H1 (cell line): ENCODE measurements at regions not wholly inside any gene's neighbourhood (a gene's known extent, or its start where the extent isn't known, plus 50 kb on each side); places are given as distances from the start of the nearest gene placed in this dataset.

ENCODE experiments used
- CTCF ChIA-PET: fragments of 300-600 bp; sonication (Branson Sonifier 250); formaldehyde crosslinking; loops from one replicate; lab custom pipeline; 2021; ENCODE audit not compliant: partially characterized antibody; lab: Charles Lee
- POLR2A ChIA-PET: fragments of 300-600 bp; sonication (Branson Sonifier 250); formaldehyde crosslinking; loops from one replicate; lab custom pipeline; 2021; ENCODE audit warnings: inconsistent platforms; ENCODE audit not compliant: partially characterized antibody; lab: Charles Lee
- DNase-seq, 2 experiments: peaks; one replicate each; pipeline versions ENCODE4 v3.0.0 to v3.0.0-alpha.2; 2010 to 2022; ENCODE audit warnings: low spot score in 2 of 2, low read depth in 1 of 2, mixed read lengths in 1 of 2
- FAIRE-seq: peaks from 2 replicates; lab custom pipeline; 2011; peaks lifted over from hg19 to GRCh38; lab: Jason Lieb, UNC
- H2AFZ ChIP-seq: 2 replicates; pipeline ENCODE4 v1.8.1; 2012; ENCODE audit warnings: low read length, inconsistent platforms
- H2AK5ac ChIP-seq: 2 replicates; pipeline ENCODE4 v1.6.1; 2013; ENCODE audit warnings: low read depth, low read length
- H2BK120ac ChIP-seq: replicated peaks from 2 replicates; pipeline ENCODE3; 2013; ENCODE audit warnings: low read depth, low read length, inconsistent platforms
- H2BK12ac ChIP-seq: 2 replicates; pipeline ENCODE4 v1.6.1; 2013; ENCODE audit warnings: low read depth, low read length
- H2BK15ac ChIP-seq: 2 replicates; pipeline ENCODE4 v1.6.1; 2013; ENCODE audit warnings: low read length
- H2BK20ac ChIP-seq: 2 replicates; pipeline ENCODE4 v1.6.1; 2013; ENCODE audit warnings: low read length
- H2BK5ac ChIP-seq: 2 replicates; pipeline ENCODE4 v1.6.1; 2013; ENCODE audit warnings: low read depth, low read length
- H3K14ac ChIP-seq: 2 replicates; pipeline ENCODE4 v1.6.1; 2013; ENCODE audit warnings: inconsistent platforms; ENCODE audit not compliant: insufficient read length
- H3K18ac ChIP-seq: 2 replicates; pipeline ENCODE4 v1.6.1; 2013; ENCODE audit warnings: low read length; ENCODE audit errors: extremely low read depth
- H3K23ac ChIP-seq: 2 replicates; pipeline ENCODE4 v1.6.1; 2013; ENCODE audit warnings: inconsistent platforms; ENCODE audit not compliant: insufficient read length
- H3K23me2 ChIP-seq: 2 replicates; pipeline ENCODE4 v1.6.1; 2013; ENCODE audit warnings: low read depth, low read length
- H3K27ac ChIP-seq: 2 replicates; pipeline ENCODE4 v1.6.1; 2011; ENCODE audit warnings: low read depth, low read length, inconsistent platforms
- H3K27me3 ChIP-seq, 4 experiments: replicated peaks in 1 of 4; 1 replicate in 1 of 4; 2 replicates in 3 of 4; pipeline versions ENCODE4 v1.6.1 to v1.8.1; 2011 to 2013; ENCODE audit warnings: low read length in 3 of 4, mild to moderate bottlenecking in 3 of 4, inconsistent platforms in 2 of 4, mixed read lengths in 2 of 4, moderate library complexity in 1 of 4; ENCODE audit not compliant: control insufficient read depth in 3 of 4, insufficient read depth in 3 of 4; ENCODE audit errors: extremely low read depth in 1 of 4
- H3K36me3 ChIP-seq, 4 experiments: 2 replicates each; pipeline versions ENCODE4 v1.6.1 to v1.8.1; 2011 to 2013; ENCODE audit warnings: mild to moderate bottlenecking in 4 of 4, low read length in 3 of 4, moderate library complexity in 2 of 4, control low read depth in 1 of 4, inconsistent platforms in 1 of 4; ENCODE audit not compliant: insufficient read depth in 4 of 4, control insufficient read depth in 2 of 4
- H3K4ac ChIP-seq: replicated peaks from 2 replicates; pipeline ENCODE3; 2013; ENCODE audit warnings: low read length, low read depth, mixed read lengths, inconsistent platforms; ENCODE audit not compliant: insufficient read length
- H3K4me1 ChIP-seq, 4 experiments: replicated peaks in 1 of 4; 1 replicate in 1 of 4; 2 replicates in 3 of 4; pipeline versions ENCODE4 v1.6.1 to v1.8.1; 2011 to 2013; ENCODE audit warnings: low read length in 3 of 4, inconsistent platforms in 2 of 4, mixed read lengths in 1 of 4; ENCODE audit not compliant: insufficient read depth in 4 of 4, control insufficient read depth in 3 of 4
- H3K4me2 ChIP-seq, 2 experiments: 2 replicates each; pipeline versions ENCODE4 v1.6.1 to v1.8.1; 2011 to 2013; ENCODE audit warnings: low read depth in 2 of 2, low read length in 2 of 2, control low read depth in 1 of 2, inconsistent platforms in 1 of 2, mild to moderate bottlenecking in 1 of 2; ENCODE audit not compliant: insufficient read depth in 1 of 2
- H3K4me3 ChIP-seq, 4 experiments: fragments of 200-600, 300-600 bp in 1 of 4; sonication (generic), shearing (Covaris generic), sonication (Bioruptor Twin) in 1 of 4; 2 replicates each; pipeline versions ENCODE4 v1.5.1 to v1.8.1; 2011 to 2016; ENCODE audit warnings: low read length in 4 of 4, low read depth in 3 of 4, control low read depth in 2 of 4, inconsistent platforms in 2 of 4, mild to moderate bottlenecking in 2 of 4, mixed read lengths in 1 of 4, moderate library complexity in 1 of 4; ENCODE audit not compliant: insufficient read depth in 2 of 4; ENCODE audit errors: extremely low read depth in 1 of 4
- H3K56ac ChIP-seq: replicated peaks from 2 replicates; pipeline ENCODE3; 2013; ENCODE audit warnings: low read depth, mild to moderate bottlenecking, mixed read lengths, low read length, inconsistent platforms; ENCODE audit not compliant: insufficient read length
- H3K79me1 ChIP-seq: 2 replicates; pipeline ENCODE4 v1.6.1; 2013; ENCODE audit warnings: low read depth, low read length, control low read depth
- H3K79me2 ChIP-seq, 2 experiments: 2 replicates each; pipeline versions ENCODE4 v1.6.1 to v1.8.1; 2012 to 2013; ENCODE audit warnings: low read length in 2 of 2, mild to moderate bottlenecking in 2 of 2, inconsistent platforms in 1 of 2; ENCODE audit not compliant: insufficient read depth in 2 of 2, control insufficient read depth in 1 of 2
- H3K9ac ChIP-seq, 4 experiments: replicated peaks in 1 of 4; 1 replicate in 1 of 4; 2 replicates in 3 of 4; pipeline versions ENCODE4 v1.6.1 to v1.8.1; 2011 to 2013; ENCODE audit warnings: low read depth in 3 of 4, low read length in 3 of 4, control low read depth in 2 of 4, mild to moderate bottlenecking in 2 of 4, moderate library complexity in 2 of 4, inconsistent platforms in 1 of 4; ENCODE audit errors: extremely low read depth in 1 of 4
- H3K9me3 ChIP-seq, 2 experiments: 2 replicates each; pipeline versions ENCODE4 v1.6.1 to v1.8.1; 2012 to 2013; ENCODE audit warnings: mild to moderate bottlenecking in 2 of 2, moderate library complexity in 2 of 2, control low read depth in 1 of 2, inconsistent platforms in 1 of 2, low read depth in 1 of 2, low read length in 1 of 2, mixed read lengths in 1 of 2; ENCODE audit not compliant: insufficient read depth in 2 of 2
- H4K20me1 ChIP-seq, 2 experiments: replicated peaks in 1 of 2; 2 replicates each; pipeline versions ENCODE3 to v1.8.1; 2011 to 2013; ENCODE audit warnings: inconsistent platforms in 2 of 2, low read length in 2 of 2, mild to moderate bottlenecking in 1 of 2; ENCODE audit not compliant: insufficient read depth in 2 of 2, control insufficient read depth in 1 of 2
- H4K5ac ChIP-seq: 2 replicates; pipeline ENCODE4 v1.6.1; 2013; ENCODE audit warnings: low read length, low read depth, mixed read lengths, inconsistent platforms; ENCODE audit not compliant: insufficient read length
- H4K8ac ChIP-seq: 2 replicates; pipeline ENCODE4 v1.8.0; 2013; ENCODE audit warnings: mild to moderate bottlenecking, moderate library complexity, low read length, inconsistent platforms; ENCODE audit not compliant: insufficient read depth; ENCODE audit errors: extremely low read depth
- H4K91ac ChIP-seq: replicated peaks from 2 replicates; pipeline ENCODE3; 2013; ENCODE audit warnings: low read length, mixed read lengths, inconsistent platforms; ENCODE audit not compliant: insufficient read length
- EGR1 ChIP-seq: IDR thresholded peaks from 2 replicates; pipeline ENCODE4 v1.6.1; 2011; ENCODE audit warnings: low read depth, low read length, borderline replicate concordance
- EP300 ChIP-seq, 2 experiments: IDR thresholded peaks; 1 replicate in 1 of 2; 2 replicates in 1 of 2; pipeline ENCODE4 v1.6.1; 2011 to 2012; ENCODE audit warnings: low read depth in 2 of 2, low read length in 2 of 2, mild to moderate bottlenecking in 2 of 2, borderline replicate concordance in 1 of 2, inconsistent platforms in 1 of 2, moderate library complexity in 1 of 2
- JUN ChIP-seq: IDR thresholded peaks from 2 replicates; pipeline ENCODE4 v1.6.1; 2011; ENCODE audit warnings: low read depth, mild to moderate bottlenecking, improper control_type of control experiment, low read length
- KDM1A ChIP-seq: fragments of 200-600, 300-600 bp; sonication (generic); IDR thresholded peaks from 2 replicates; pipeline ENCODE4 v1.7.1; 2016; ENCODE audit warnings: mild to moderate bottlenecking, low read length, borderline replicate concordance
- KDM4A ChIP-seq: IDR thresholded peaks from one replicate; pipeline ENCODE4 v1.7.1; 2012; ENCODE audit warnings: low read depth, mild to moderate bottlenecking, moderate library complexity, low read length, inconsistent platforms; ENCODE audit not compliant: severe bottlenecking
- MAFK ChIP-seq: IDR thresholded peaks from 2 replicates; pipeline ENCODE4 v1.6.1; 2012; ENCODE audit warnings: low read depth, mild to moderate bottlenecking, improper control_type of control experiment, low read length
- NANOG ChIP-seq: IDR thresholded peaks from 2 replicates; pipeline ENCODE4 v1.6.1; 2011; ENCODE audit warnings: low read length, low read depth, mild to moderate bottlenecking, inconsistent platforms; ENCODE audit not compliant: insufficient read depth, poor library complexity, severe bottlenecking
- POU5F1 ChIP-seq: IDR thresholded peaks from 2 replicates; pipeline ENCODE4 v1.6.1; 2011; ENCODE audit warnings: low read depth, mild to moderate bottlenecking, low read length, moderate library complexity
- SIRT6 ChIP-seq: IDR thresholded peaks from one replicate; pipeline ENCODE4 v1.7.1; 2012; ENCODE audit warnings: low read length, inconsistent platforms
- WGBS, 2 experiments: shearing (Covaris generic) in 1 of 2; methylation state at CpG; one replicate each; pipeline versions ENCODE4 v1.1.6 to v1.1.7; 2013 to 2015; ENCODE audit warnings: low lambda C conversion rate in 2 of 2, mixed read lengths in 2 of 2, inconsistent platforms in 1 of 2, low coverage in 1 of 2, missing lambda C conversion rate in 1 of 2; ENCODE audit not compliant: insufficient replicate concordance in 2 of 2, insufficient coverage in 1 of 2, insufficient read length in 1 of 2; ENCODE audit errors: extremely low coverage in 1 of 2, missing lambda C conversion rate in 1 of 2; 5-methylcytosine and 5-hydroxymethylcytosine counted together

DNA sequence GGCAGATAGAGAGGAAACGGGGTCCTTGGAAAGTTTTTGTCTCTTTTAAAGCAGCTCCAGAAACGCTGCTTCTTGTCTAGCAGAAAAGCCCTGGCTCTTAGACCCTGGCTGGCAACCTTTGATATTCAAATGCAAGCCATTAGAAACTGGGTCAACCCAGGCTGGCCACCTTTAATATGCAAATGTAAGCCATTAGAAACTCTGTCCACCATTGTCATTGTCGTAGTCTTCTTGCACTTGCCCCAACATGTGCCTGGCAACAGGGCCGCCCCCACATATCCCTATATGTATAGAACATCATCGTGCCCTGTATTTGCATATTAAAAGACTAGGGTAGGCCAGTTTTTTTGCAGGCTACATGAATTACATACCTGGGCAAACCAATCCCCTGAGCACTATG is 621.3 kb upstream of the DPP6 start:
- H4K8ac ChIP-seq, result no peak overlapping the region
- H4K5ac ChIP-seq, result no peak overlapping the region
- peaks cover 0 to 12% (median 0%) of the 10 kb centered on the region in 4 experiments; a peak in 1 of 8 replicates for H3K36me3 ChIP-seq
- no peaks in the 10 kb centered on the region for H3K79me1 ChIP-seq
- peak; percentile 60 to 62 for DNase-seq
- peak; percentile 60 for FAIRE-seq
- no peak overlapping the region for H3K9ac ChIP-seq
- no peaks in the 10 kb centered on the region; a peak in 1 of 7 replicates for H3K27me3 ChIP-seq
- no peak overlapping the region for H3K4me3 ChIP-seq
- ChIA-PET CTCF (interaction anchor here (0.9 to 2.0 kb wide), 3 partner anchors 15 to 47 kb away, joined by 3 to 5 read pairs (median 3); no protein-coding TSS in a partner anchor), POLR2A (interaction anchor here (0.9 kb wide), 1 partner anchor 19 kb away, joined by 3 read pairs; no protein-coding TSS in a partner anchor)
- no peak overlapping the region for H2BK15ac ChIP-seq
- H3K14ac ChIP-seq, result no peak overlapping the region
- no peak overlapping the region for H2AK5ac ChIP-seq
- H2BK120ac ChIP-seq, result no peak overlapping the region
- no peak overlapping the region for H3K27ac ChIP-seq
- no peak overlapping the region for H3K18ac ChIP-seq
- H3K56ac ChIP-seq, result no peak overlapping the region
- no peak overlapping the region for H2BK20ac ChIP-seq
- no peak overlapping the region for H3K4ac ChIP-seq
- H2AFZ ChIP-seq, result no peak overlapping the region
- H4K20me1 ChIP-seq, result no peaks in the 10 kb centered on the region
- H4K91ac ChIP-seq, result no peak overlapping the region
- H2BK12ac ChIP-seq, result no peak overlapping the region
- WGBS, 2 experiments, result 24% methylated on average over 5 of the region's 5 CpGs; no CpG with 5 or more reads in 1 of the 2 experiments
- H3K23me2 ChIP-seq, result no peaks in the 10 kb centered on the region
- peaks cover 0 to 6% (median 2%) of the 10 kb centered on the region in 4 experiments; a peak in 2 of 7 replicates for H3K4me1 ChIP-seq
- H3K79me2 ChIP-seq, result no peaks in the 10 kb centered on the region
- H2BK5ac ChIP-seq, result no peak overlapping the region; the same call in 1 of the 2 replicates
- H3K4me2 ChIP-seq, result no peak overlapping the region
- peaks cover 39 to 48% of the 10 kb centered on the region in 2 experiments for H3K9me3 ChIP-seq
- H3K23ac ChIP-seq, result no peak overlapping the region
- peak; percentile 97 for TF ChIP-seq POU5F1
- TF ChIP-seq MAFK, result no peak
- 0 out of 2 replicates have a peak, but pooled peaks have one; percentile 0 for TF ChIP-seq KDM1A
- TF ChIP-seq EP300 (IDR thresholded peaks at IDR 0.05; ENCODE audit: borderline replicate concordance in 1 of 2, low read depth in 2 of 2, low read length in 2 of 2), result peak in 1 of 2 experiments; percentile 88; a peak in 1 of 3 replicates
- no peak for TF ChIP-seq KDM4A
- TF ChIP-seq NANOG, result peak; percentile 99
- TF ChIP-seq JUN, result no peak
- peak; percentile 91; the same call in 1 of the 2 replicates for TF ChIP-seq EGR1
- TF ChIP-seq SIRT6, result no peak
